ENCODE measurements at regions not wholly inside any gene's neighbourhood (a gene's known extent, or its start where the extent isn't known, plus 50 kb on each side); places are given as distances from the start of the nearest gene placed in this dataset.

DNA sequence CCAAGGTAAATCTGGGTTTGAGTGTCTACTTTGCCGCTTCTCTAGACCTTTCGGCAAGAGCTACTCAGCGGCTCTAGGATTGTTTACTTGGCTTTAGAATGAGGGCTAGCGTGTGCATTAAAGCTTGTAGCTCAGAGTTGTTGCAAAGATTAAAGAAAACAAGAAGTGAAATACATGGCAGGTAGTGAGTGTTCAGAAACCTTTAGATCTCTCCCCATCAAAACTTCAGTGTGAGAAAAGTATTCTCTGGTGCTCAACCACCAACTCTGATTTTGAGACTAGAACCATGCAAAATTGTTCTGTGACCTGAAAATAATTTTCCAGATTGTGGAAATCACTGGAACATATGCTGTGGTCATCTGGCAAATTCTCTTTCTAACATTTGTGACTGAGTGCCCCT lies 512.0 kb downstream of the CMPK2 start:
- ATAC-seq (ENCODE audit: low read depth) (no peak), DNase-seq (ENCODE audit: low spot score) (no peak)
- no peaks in the 10 kb centered on the region for H3K9me3 ChIP-seq (ENCODE audit: severe bottlenecking)
- TF ChIP-seq, protein P1, sequence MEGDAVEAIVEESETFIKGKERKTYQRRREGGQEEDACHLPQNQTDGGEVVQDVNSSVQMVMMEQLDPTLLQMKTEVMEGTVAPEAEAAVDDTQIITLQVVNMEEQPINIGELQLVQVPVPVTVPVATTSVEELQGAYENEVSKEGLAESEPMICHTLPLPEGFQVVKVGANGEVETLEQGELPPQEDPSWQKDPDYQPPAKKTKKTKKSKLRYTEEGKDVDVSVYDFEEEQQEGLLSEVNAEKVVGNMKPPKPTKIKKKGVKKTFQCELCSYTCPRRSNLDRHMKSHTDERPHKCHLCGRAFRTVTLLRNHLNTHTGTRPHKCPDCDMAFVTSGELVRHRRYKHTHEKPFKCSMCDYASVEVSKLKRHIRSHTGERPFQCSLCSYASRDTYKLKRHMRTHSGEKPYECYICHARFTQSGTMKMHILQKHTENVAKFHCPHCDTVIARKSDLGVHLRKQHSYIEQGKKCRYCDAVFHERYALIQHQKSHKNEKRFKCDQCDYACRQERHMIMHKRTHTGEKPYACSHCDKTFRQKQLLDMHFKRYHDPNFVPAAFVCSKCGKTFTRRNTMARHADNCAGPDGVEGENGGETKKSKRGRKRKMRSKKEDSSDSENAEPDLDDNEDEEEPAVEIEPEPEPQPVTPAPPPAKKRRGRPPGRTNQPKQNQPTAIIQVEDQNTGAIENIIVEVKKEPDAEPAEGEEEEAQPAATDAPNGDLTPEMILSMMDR (IDR thresholded peaks at IDR 0.05; ENCODE audit: poor library complexity, severe bottlenecking), result no peak
- no peak overlapping the region for H3K4me3 ChIP-seq (ENCODE audit: severe bottlenecking)
- no peaks in the 10 kb centered on the region for H3K36me3 ChIP-seq (ENCODE audit: low read depth)
- no peak overlapping the region for H3K27ac ChIP-seq (ENCODE audit: poor library complexity, severe bottlenecking)
- H3K27me3 ChIP-seq (ENCODE audit: insufficient read depth, poor library complexity, severe bottlenecking), result no peaks in the 10 kb centered on the region
- H3K4me1 ChIP-seq (ENCODE audit: insufficient read depth, poor library complexity, severe bottlenecking), result no peaks in the 10 kb centered on the region

DNA sequence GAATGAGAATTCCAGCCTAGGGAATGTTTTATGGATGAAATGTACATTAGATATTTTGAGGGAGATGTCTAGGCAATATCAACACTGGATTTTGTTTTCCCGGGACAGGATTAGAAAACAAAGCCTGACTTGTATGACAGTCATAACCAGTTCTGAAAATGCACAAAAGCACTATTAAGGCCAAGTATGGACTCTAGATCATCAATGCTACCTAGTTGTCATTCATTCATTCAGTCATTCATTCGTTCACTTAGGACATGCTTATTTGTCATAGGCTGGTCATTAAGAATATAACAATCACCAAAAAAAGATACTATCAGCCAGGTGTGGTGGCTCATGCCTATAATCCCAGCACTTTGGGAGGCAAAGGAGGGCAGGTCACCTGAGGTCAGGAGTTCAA lies 511.2 kb downstream of the CMPK2 start:
- H3K9me3 ChIP-seq (ENCODE audit: severe bottlenecking), result no peaks in the 10 kb centered on the region
- H3K27ac ChIP-seq (ENCODE audit: poor library complexity, severe bottlenecking), result no peak overlapping the region
- ATAC-seq (ENCODE audit: low read depth) (no peak), DNase-seq (ENCODE audit: low spot score) (no peak)
- no peaks in the 10 kb centered on the region for H3K4me1 ChIP-seq (ENCODE audit: insufficient read depth, poor library complexity, severe bottlenecking)
- TF ChIP-seq, protein P1 (IDR thresholded peaks at IDR 0.05; ENCODE audit: poor library complexity, severe bottlenecking), result no peak
- H3K36me3 ChIP-seq (ENCODE audit: low read depth), result no peaks in the 10 kb centered on the region
- H3K27me3 ChIP-seq (ENCODE audit: insufficient read depth, poor library complexity, severe bottlenecking), result no peaks in the 10 kb centered on the region
- no peak overlapping the region for H3K4me3 ChIP-seq (ENCODE audit: severe bottlenecking)

DNA sequence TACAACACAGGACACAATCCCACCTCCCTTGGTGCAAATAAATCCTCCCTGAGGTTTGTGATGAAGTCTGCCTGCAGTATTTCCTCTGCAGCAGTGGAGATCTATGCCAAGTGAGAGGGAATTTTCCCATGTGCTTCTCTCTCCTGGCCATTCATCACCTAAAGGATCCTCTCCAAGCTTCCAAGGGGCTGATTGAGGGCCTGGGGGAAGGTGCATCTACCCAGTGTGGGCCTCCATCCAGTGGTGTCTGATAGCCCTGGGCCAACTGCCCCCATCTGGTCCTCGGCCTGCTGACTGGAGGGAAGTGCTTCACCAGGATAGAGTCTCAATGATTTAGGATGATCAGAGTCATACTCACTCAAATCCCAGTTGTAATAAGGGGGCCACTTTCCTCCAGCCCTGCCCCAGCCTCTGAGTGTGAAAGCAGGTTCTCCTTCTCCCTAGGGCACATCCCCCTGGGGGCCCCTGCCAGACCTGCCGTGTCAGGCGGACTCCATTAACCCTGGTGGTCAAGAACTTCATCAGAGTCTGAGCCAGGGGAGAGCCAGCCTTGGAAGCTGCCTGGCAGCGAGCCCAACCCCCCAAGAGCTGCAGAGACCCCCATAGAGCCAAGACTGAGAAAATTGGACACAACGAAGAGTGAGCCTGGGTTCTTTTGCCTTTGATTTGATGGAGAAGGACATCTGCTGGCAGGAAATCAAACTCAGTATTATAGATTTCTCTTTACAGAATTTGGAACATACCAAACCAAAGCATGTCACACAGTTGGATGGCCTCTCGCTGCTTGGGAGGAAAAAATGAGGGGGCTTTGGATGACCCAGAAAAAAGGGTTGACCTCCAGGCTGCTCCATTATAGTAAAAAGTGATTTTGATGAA lies 509.6 kb downstream of the CMPK2 start:
- Histone ChIP-seq H3K4me1 (ENCODE audit: insufficient read depth, poor library complexity, severe bottlenecking) (no peaks in the 10 kb centered on the region), H3K9me3 (ENCODE audit: severe bottlenecking) (no peaks in the 10 kb centered on the region), H3K36me3 (ENCODE audit: low read depth) (no peaks in the 10 kb centered on the region), H3K4me3 (ENCODE audit: severe bottlenecking) (no peak overlapping the region), H3K27me3 (ENCODE audit: insufficient read depth, poor library complexity, severe bottlenecking) (no peaks in the 10 kb centered on the region), H3K27ac (ENCODE audit: poor library complexity, severe bottlenecking) (no peak overlapping the region)
- DNase-seq (ENCODE audit: low spot score) (no peak), ATAC-seq (ENCODE audit: low read depth) (no peak)
- TF ChIP-seq, protein P1 (IDR thresholded peaks at IDR 0.05; ENCODE audit: poor library complexity, severe bottlenecking), result no peak

DNA sequence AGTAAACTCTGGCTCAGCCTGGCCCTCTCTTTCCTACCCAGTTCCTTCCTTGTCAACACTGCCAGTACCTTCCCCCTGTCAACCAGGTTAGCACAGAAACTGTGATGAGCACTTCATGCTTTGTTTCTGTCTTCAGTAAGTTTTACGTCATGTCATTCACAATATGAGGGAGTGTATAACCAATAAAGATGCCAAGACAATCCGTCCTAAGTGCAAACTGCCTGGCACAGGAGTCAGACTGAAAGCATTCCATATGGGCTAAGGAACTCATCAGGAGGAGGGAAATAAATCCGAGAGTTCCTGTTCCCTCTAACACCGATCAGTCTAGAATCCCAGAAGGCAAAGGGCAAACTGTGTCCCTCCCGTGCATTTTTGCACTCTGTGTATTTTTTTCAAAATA lies 507.2 kb downstream of the CMPK2 start:
- ATAC-seq (ENCODE audit: low read depth) (no peak), DNase-seq (ENCODE audit: low spot score) (no peak)
- Histone ChIP-seq H3K27ac (ENCODE audit: poor library complexity, severe bottlenecking) (no peak overlapping the region), H3K4me1 (ENCODE audit: insufficient read depth, poor library complexity, severe bottlenecking) (no peaks in the 10 kb centered on the region), H3K27me3 (ENCODE audit: insufficient read depth, poor library complexity, severe bottlenecking) (no peaks in the 10 kb centered on the region), H3K36me3 (ENCODE audit: low read depth) (no peaks in the 10 kb centered on the region), H3K9me3 (ENCODE audit: severe bottlenecking) (no peaks in the 10 kb centered on the region), H3K4me3 (ENCODE audit: severe bottlenecking) (no peak overlapping the region)
- TF ChIP-seq, protein P1 (IDR thresholded peaks at IDR 0.05; ENCODE audit: poor library complexity, severe bottlenecking), result no peak

DNA sequence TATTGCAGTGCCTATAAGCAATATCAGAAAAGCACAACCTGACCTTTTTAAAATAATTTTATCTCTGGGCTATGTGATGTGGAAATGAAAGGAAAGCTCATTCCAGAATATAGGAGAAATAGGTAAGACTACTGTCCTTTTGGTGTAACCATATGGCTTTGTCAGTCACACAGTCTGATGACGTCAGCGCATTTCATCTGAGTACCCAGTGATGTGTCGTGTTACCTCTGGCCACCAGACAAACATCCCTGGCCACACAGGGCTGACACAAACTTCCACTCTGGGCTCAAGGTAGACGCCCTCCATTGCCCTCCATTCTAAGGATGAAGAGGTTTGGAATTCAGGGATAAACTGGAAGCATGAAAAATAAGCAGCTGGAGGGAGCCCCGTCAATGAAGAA lies 506.7 kb downstream of the CMPK2 start:
- Histone ChIP-seq H3K36me3 (ENCODE audit: low read depth) (no peaks in the 10 kb centered on the region), H3K27me3 (ENCODE audit: insufficient read depth, poor library complexity, severe bottlenecking) (no peaks in the 10 kb centered on the region), H3K9me3 (ENCODE audit: severe bottlenecking) (no peaks in the 10 kb centered on the region), H3K27ac (ENCODE audit: poor library complexity, severe bottlenecking) (no peak overlapping the region), H3K4me3 (ENCODE audit: severe bottlenecking) (no peak overlapping the region), H3K4me1 (ENCODE audit: insufficient read depth, poor library complexity, severe bottlenecking) (no peaks in the 10 kb centered on the region)
- TF ChIP-seq, protein P1 (IDR thresholded peaks at IDR 0.05; ENCODE audit: poor library complexity, severe bottlenecking), result no peak
- DNase-seq (ENCODE audit: low spot score) (no peak), ATAC-seq (ENCODE audit: low read depth) (no peak)

All from RWPE2 (cell line).